NCI-H2107 (cell line): ENCODE measurements at regions not wholly inside any gene's neighbourhood (a gene's known extent, or its start where the extent isn't known, plus 50 kb on each side); places are given as distances from the start of the nearest gene placed in this dataset.
"Not testable (repeated sequence)": the region's sequence is repeated elsewhere in the genome, so short reads cannot be mapped to it uniquely, and the experiment has no call there.

Source experiments
- DNase-seq: peaks from one replicate; lab custom pipeline; 2025; lab: John Stamatoyannopoulos, UW

DNA sequence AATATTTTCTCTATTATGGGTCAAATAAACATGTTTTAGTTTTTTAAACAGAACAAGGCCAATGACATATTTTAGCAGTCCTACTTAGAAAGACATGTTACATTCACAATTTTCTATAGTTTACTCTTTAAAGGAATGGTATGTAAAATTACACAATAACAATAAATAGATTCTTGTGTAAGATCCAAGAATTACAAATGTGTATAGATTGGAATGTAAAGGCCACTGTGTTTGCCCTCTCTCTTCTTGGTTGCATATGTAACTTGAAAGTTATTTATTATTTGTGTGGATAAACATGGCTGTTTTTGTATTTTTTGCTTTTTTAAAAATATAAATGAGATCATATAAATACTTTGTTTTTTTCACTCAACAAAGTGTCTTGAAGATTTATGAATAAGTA lies 979.3 kb upstream of the CELF2 start:
- DNase-seq = no peak

DNA sequence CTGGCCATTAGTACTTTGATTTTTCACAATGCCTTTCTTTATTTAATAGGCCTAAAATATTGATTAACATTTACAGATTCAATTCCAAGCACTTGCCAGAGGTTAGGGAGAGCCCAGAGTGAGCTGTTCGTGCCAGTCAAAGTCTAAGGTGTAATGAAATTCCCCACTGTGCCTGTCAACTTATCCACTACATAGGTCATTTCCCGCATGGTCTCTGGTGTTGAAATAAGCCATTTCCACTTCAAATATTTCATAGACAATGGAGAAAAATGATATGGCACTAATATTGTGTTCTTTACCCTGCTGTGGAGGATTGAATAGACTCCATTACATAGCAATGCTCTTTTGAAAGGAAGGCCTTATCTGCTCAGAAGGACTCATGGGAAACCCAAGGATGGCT lies 978.1 kb upstream of the CELF2 start:
- DNase-seq = no peak

DNA sequence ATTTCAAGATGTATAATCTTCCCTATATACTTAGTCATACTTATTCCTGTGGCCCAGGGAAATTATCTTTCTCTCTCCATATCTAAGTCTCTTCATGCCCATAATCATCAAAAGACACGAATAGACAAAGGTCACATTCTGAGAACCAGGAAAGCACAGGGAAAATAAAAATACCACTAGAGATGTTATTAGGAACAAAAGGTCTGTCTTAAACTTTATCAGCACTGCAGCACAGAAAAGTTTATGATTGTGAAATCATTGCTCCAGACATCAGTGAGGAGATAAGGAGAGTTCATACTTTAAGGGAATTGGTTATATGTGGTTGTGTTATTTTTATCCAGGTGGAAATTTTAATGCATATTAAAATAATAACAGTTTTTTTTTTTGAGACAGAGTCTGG lies 974.6 kb upstream of the CELF2 start:
- no peak for DNase-seq

DNA sequence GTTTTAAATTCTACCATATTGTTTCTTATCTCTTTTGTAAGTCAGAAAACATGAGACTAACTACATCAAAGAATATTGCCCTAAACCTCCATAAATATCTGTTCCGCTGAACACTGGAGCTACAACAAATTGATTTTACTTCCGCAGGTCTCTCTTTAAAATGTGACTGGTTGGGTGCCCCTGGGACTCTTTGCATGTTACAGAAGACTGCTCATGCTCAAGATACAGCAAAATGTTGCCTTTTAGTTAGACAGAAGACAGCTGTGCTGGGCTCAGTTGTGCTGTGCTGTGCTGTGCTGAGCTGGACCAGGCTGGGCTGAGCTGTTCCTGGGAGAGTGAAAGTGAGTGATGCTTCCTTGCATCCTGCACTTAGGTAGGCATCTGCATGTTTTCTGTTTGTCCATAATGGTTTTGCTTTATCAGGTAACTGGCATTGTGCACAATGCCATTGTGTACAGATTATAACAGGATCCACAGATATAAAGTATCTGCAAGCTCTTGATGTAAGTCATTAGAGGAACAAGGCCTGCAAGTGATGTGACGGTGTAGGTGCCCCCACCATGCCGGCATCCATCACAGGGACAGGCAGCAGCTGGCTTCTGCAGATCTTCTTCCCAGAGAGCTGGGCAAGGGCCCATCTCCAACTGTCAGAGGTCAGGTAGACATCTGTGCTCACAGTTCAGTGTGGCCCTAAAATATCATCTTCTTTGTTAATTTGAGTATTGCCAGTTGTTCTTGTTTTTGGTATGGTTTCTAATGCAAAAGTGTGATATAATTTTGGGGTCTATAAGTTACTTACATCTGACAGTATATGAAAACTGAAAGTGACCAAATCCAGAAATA lies 972.5 kb upstream of the CELF2 start:
- DNase-seq = no peak

DNA sequence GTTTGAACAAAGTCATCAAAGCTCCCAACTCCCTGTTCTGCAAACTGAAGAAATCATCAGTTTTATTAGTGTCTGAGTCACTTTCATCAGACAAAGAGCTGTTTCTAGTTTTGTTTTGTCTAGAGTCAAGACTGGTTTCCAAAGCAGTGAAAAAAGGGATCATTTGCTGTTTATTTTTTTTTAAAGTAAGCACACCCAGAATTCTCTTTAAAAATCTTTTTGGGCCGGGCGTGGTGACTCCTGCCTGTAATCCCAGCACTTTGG lies 972.0 kb upstream of the CELF2 start:
- no peak for DNase-seq

DNA sequence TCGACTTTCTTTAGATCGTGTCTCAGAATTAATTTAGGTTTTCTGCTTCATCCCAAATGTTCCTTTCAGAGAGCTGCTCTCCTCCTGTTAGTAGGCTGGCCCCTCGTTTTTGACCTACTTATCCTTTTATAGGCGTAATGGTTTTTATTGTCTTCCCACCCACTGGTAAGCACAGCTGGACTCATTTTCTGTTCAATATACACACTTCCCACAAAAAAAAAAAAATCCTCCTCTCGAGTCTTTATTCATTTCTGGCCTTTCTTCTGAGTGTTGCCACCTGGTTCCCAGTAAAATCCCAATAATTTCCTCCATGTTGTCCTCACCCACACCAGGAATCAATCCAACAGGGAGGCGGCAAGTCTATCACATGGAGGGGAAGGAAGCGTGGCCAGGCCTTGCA lies 970.2 kb upstream of the CELF2 start:
- no peak for DNase-seq

DNA sequence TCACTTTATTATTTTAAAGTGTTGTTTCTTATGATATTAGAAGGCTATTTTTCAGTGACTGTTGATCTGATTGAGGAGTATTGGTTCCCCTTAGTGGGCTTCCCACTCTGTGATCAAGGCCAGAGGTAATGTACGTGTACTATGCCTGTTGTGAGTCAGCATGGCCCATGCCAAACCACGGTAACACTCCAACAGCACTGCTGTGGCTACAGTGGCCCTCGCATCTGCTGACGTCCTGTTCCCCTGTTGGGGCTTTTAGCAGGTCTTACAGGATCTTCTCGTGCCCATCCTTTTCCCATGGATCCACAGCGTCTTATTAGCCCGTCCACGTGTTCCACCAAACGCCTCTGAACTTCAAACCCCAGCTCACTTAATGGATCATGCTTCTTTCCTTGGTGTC lies 964.6 kb upstream of the CELF2 start:
- DNase-seq = no peak

DNA sequence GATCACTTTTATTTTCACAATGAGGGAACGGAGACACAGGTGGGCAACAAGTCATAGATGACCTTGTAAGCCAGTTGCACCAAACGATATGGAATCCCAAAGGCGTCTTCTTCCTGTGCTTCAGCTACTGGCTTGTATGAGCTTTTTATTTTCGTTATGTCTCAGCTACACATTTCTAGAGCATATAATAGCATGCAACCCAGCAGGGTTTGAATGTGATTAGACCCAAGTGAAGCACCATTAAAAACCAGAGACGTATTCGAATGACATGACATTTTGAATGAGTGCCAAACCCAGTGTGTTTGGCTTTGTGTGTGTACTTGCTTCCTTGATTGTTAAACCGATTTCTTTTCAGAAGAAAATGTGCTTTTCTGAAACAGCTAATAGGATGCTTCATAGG lies 963.2 kb upstream of the CELF2 start:
- no peak for DNase-seq

DNA sequence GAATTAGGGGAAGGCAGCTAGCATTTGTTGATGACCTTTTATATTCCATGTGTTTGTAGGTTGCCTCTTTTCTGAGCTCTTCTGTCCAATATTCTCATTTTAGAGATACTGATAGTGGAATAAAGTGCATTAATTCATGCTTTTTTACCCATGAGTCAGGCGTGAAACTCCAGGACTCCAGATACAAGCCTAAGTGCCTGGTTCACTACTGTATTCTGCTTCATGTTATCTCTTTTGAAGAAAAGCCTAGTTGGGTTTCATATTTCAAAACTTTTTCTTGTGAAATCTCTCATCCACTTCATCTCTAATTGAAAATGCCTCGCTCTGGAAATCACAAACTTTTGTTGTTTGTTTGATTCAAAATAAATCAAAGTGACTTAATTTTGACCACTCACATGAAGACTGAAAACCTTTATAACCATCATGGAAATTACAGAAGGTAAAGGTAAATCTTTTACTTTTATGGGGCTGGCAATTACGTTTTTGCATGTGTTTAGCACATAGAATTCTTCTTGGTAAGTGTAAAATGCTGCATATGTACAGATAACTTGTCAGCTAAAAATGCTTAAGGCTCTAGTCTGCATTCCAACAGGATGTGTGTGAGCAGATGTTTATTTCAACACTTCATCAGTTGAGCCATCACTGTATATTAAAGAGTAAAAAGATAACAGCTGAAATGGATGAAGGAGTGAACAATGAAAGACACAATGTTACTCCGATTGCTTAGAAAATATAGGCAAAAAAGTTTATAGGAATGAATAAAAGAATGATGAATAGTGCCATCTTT lies 961.8 kb upstream of the CELF2 start:
- DNase-seq = no peak

DNA sequence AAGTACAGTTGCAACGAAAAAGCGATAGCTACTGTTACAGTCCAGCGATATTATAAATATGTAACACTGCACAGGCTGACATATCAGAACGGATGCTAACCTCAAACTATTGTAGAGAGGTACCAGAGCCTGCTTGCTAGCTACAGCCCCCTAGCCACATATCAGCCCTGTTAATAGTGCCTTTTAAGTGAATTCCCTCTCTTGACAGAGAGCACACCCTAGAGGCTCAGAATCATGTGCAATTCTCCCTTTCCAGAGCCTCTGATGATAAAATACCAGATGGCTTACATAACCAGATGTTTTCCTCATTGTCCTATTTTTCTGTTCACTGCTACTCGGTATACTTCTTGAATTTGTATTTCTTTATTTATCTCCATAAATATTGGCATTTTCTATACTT lies 960.7 kb upstream of the CELF2 start:
- no peak for DNase-seq

DNA sequence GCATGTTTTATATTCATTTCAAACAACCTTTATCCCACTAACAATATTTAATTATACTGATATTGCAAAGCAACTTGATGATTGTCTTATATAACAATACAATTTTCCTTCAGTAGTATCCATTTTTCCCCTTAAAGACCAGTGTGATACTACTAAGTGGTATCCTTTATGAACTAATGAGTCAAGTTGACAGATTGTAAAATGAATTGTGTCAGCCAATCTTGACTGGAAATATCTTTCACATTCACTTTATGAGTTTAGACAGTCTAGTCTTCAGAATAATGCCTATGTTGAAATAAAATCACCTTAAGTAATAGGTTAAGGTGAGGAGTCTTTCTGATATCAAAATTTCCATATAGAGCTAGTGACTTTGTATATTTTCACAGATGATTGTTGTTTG lies 950.0 kb upstream of the CELF2 start:
- DNase-seq = no peak

DNA sequence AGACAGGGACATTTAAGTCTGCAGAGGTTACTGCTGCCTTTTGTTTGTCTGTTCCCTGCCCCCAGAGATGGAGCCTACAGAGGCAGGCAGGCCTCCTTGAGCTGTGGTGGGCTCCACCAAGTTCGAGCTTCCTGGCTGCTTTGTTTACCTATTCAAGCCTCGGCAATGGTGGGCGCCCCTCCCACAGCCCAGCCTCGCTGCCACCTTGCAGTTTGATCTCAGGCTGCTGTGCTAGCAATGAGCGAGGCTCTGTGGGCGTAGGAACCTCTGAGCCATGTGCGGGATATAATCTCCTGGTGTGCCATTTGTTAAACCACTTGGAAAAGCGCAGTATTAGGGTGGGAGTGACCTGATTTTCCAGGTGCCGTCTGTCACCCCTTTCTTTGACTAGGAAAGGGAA lies 942.8 kb upstream of the CELF2 start:
- not testable (repeated sequence) for DNase-seq

DNA sequence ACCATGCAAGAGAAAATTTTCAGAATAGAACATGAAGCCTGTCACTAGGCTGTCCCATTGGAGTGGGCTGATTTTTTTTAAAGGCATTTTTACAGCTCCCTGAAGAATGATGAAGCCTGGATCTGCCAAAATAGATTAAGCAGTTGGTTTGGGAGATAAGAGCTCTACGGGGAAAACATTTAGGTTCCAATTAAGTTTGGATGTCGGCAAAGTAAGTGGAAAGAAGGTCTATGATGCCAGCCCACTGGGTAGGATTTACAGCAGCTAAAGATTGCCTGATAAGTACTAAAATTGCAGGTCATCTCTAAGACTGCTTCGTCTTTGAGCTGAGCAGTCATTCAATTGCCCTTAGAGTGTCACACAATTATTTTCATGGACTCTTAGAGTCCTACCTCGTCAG lies 939.2 kb upstream of the CELF2 start:
- no peak for DNase-seq

DNA sequence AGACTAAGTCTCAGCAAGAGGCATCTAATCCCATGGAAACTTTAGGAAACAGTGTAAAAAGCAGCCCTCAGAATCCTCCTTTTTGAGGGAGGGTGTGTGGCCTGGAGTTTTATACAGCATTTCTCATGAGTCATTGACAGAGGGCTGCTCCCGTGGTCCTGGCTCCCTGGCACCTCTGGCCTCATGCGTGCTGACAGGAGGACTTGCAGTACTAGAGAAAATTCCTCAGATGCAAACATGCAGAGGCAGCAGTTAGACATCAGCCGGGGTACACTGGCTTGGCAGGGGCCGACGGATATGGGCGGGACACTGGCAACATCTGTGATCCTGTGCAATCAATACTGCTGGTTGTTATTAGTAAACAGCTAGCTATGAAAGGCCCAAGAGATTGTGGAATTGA lies 925.1 kb upstream of the CELF2 start:
- DNase-seq = no peak

DNA sequence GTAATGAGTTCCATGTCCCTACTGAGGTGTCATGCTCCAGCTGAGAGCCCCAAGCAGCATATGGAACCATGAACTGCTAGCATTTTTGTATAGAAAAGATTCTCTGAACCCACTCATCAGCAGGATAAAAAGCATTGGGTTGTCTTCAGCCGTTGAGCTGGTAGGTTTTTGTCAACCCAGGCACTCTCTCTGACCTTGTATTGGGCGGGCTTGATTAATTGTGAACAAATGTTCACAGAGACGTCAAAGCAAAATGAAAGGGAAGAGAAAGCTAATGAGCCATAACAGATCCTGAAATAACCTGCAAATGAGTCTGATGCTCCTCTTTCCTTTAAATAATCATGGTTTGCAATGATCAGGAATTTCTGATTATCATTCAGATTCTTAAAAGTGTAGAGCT lies 924.7 kb upstream of the CELF2 start:
- no peak for DNase-seq

DNA sequence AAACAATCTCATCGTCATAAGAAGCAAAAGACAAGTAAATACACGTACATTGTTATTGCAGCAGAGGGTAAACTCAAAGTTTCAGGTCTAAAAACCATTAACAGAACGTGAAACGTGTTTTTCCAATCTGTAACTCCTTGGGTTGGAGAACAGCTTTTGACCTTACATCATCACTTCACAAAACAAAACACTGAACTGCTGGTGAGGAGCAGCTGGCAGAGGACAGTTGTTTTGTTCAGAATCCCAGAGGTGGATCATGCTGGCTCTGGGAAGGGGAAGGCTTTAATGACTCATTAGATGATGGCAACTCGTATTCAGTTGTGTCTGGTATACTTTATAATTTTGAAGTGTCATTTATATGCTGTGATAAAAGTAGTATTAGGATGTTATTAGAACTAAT lies 923.0 kb upstream of the CELF2 start:
- DNase-seq = no peak

DNA sequence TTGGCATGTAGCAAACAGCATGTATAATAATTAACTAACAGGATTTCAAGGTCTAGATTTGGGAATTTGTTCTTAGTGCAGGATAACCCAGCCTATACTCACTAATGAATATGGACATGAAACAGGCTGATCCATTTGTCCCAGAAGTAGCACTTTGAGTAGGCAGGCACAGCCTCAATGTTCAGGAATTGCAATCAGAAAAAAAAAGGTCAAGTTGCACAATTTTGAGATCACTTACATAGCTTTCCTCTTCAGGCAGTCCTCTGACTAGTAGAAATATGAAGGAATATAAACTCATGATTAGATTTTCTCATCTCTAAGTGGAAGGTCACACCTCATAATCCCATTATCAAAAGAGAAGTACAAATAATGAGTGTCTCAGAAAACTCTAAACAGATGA lies 921.4 kb upstream of the CELF2 start:
- no peak for DNase-seq

DNA sequence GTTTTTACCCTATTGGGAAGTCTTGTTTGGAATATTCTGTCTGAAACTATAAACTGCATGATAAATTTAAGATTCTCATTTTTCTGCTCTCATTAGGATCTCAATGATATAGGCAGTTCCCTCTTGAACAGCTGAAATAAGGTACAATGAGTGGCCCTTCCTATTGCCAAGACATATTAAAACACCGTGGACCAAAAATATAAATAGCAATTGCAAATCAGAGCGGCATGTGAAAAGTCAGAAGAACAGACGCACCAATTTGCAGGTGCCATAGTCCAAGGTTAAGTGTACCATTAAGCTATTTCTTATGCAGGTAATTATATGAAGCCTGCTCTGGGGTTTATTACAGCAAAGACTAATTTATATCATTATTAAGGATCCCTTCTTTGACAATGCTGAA lies 920.8 kb upstream of the CELF2 start:
- DNase-seq = no peak

DNA sequence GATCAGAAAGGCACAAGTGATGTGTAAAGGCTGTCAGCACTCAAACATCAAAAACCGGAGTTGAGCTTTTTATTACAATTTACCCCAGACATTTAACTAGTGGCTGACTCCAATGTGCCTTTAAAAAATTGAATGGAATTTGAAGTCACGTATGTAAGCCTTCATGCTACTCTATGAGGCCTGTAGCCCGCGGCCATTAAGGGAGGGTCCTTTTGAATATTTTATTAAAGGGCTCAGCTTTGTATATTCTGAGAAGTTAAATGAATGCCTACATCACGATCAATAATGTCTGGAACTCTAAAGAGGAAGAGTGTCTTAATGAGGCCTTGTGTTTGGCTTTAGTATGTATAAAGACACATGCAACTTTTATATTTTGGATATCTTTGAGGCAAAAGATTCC lies 916.6 kb upstream of the CELF2 start:
- DNase-seq = no peak

DNA sequence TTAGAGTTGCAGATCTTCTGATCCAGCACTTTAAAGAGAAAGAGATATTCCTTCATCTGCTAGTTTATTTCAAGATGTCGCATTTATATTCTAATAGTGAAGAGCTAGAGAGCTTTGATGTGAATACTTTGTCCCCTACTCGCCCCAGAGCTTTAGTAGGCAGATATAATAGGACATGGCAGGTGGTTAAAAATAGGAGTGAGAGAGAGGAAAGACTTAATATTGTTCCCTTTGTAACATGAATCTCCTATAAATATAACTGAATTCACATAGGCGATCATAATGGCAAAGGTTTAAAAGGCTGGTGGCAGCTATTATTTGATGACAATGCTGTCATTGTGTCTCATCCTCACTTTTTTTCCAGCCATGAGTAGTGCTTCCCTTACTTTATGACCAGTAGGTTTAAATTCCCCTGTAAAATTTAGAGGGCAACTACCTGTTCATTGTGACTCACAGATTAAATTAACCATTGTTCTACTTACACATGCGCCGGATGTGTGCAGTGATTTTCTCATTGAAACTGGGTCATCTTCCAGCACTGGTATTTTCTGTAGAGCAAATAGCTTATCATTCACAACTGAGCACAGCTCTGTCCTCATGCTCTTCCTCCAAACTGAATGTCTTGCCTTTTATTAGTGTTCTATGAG lies 906.7 kb upstream of the CELF2 start:
- DNase-seq = no peak

DNA sequence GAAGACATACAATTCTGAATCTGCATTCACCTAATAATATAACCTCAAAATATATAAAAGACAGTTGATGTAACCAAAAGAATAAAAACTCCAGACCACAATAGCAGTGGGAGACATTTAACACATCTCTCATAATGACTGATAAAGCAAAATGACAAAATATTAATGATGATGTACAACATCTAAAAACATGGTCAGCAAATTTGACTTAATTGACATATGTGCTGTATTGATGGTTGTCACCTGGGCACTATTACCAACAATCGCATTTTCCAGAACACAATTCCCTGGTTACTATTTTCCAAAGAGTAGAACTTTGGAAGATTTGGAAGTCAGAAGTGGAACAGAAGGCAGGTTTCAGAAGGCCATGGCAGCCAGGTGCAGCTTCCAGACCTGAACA lies 899.5 kb upstream of the CELF2 start:
- DNase-seq = no peak

DNA sequence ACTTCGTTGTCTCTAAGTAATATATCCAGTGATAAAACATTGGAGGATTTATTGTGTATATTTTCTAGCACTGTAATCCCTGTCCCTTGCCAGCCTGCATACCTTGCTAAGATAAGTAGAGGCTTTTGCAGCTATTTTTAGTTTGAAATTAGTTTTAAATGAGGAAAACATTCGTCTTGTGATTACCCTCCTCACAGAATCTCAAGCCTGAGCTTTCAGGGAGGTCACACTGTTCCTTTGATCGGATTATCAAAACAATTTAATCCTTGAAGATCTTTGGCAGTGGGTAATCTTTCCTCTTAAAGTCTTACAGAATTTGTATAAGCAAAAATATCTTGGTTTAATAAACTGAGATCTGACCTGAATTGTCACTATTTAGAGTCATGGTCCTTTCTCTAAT lies 897.0 kb upstream of the CELF2 start:
- DNase-seq = no peak

DNA sequence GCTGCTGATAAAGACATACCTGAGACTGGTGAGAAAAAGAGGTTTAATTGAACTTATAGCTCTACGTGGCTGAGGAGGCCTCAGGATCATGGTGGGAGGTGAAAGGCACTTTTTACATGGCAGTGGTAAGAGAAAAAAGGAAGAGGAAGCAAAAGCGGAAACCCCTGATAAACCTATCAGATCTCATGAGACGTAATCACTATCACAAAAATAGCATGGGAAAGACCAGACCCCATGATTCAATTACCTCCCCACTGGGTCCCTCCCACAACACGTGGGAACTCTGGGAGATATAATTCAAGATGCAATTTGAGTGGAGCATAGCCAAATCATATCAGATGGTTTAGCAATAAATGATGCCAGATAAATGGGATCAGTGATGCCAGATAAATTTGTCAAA lies 892.0 kb upstream of the CELF2 start:
- DNase-seq = no peak

DNA sequence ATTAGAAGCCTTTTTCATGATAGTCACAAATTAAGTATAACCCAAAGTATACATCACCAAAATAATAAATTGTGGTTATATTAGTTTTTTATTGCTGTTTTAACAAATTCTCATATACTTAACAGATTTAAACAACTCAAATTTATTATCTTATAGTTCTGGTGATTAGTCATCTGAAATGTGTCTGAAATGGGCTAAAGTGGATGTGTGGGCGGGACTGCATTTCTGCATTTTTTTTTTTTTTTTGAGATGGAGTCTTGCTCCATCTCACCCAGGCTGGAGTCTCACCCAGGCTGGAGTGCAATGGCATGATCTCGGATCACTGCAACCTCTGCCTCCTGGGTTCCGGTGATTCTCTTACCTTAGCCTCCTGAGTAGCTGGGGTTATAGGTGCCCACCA lies 891.5 kb upstream of the CELF2 start:
- DNase-seq = no peak
